Stomach (tissue), 8 donors: ENCODE measurements at regions not wholly inside any gene's neighbourhood (a gene's known extent, or its start where the extent isn't known, plus 50 kb on each side); places are given as distances from the start of the nearest gene placed in this dataset.

Experiments used
- DNase-seq, 2 donors: peaks; one replicate each; pipeline versions ENCODE4 v3.0.0 to v3.0.0-alpha.2; 2013 to 2019
- H3K27ac ChIP-seq, 5 donors: fragments of 200-600 bp in 4 of 5; sonication (generic) in 4 of 5; one replicate each; pipeline ENCODE4 v1.5.1; 2013 to 2019; ENCODE audit warnings: mild to moderate bottlenecking in 1 of 5, moderate library complexity in 1 of 5
- H3K27me3 ChIP-seq, 3 donors: fragments of 200-600 bp; sonication (generic); one replicate each; pipeline ENCODE4 v1.5.1; 2017 to 2019; ENCODE audit warnings: mixed run types in 1 of 3
- H3K36me3 ChIP-seq, 4 donors: fragments of 200-600 bp; sonication (generic); 1 replicate in 3 of 4; 2 replicates in 1 of 4; pipeline ENCODE4 v1.5.1; 2016 to 2019
- H3K4me1 ChIP-seq, 4 donors: fragments of 200-600 bp; sonication (generic); one replicate each; pipeline ENCODE4 v1.5.1; 2016 to 2019
- H3K4me3 ChIP-seq, 4 donors: fragments of 200-600 bp; sonication (generic) in 3 of 4; one replicate each; pipeline ENCODE4 v1.5.1; 2016 to 2019; ENCODE audit warnings: mild to moderate bottlenecking in 1 of 4
- H3K9me3 ChIP-seq, 4 donors: fragments of 200-600 bp; sonication (generic); one replicate each; pipeline ENCODE4 v1.5.1; 2016 to 2019
- CTCF ChIP-seq, 7 experiments: fragments of 450-650 bp in 4 of 7; fragments of 200-600 bp in 3 of 7; sonication (generic) in 3 of 7; IDR thresholded peaks; one replicate each; pipeline ENCODE4 v1.5.1; 2016 to 2019; ENCODE audit warnings: antibody characterized with exemption in 7 of 7, control low read depth in 2 of 7, mild to moderate bottlenecking in 1 of 7
- EP300 ChIP-seq: sonication (generic); formaldehyde crosslinking; IDR thresholded peaks from one replicate; pipeline ENCODE4 v1.6.1; 2017; ENCODE audit warnings: antibody characterized with exemption
- POLR2A ChIP-seq, 4 donors: fragments of 450-650 bp; IDR thresholded peaks; one replicate each; pipeline ENCODE4 v1.6.1; 2016; ENCODE audit warnings: antibody characterized with exemption in 4 of 4, control low read depth in 2 of 4, mild to moderate bottlenecking in 1 of 4, moderate library complexity in 1 of 4
- POLR2AphosphoS5 ChIP-seq, 3 donors: sonication (generic); formaldehyde crosslinking; IDR thresholded peaks; one replicate each; pipeline ENCODE4 v1.6.1; 2016; ENCODE audit warnings: antibody characterized with exemption in 3 of 3
- WGBS, 5 donors: extraction: QIAGEN DNeasy Blood & Tissue Kit in 3 of 5; methylation state at CpG; one replicate each; pipeline versions ENCODE4 v1.1.5 to v1.1.7; 2013 to 2018; 5-methylcytosine and 5-hydroxymethylcytosine counted together
- intact Hi-C: fragments of 100-400 bp; cut with DNase I; formaldehyde crosslinking; loops from one replicate; pipeline ENCODE4 v1.15.1; 2023; ENCODE audit warnings: low total_unique reads
- donor health status: healthy with polysubstance abuse.
- donor health status: Bipolar disorder and iron deficiency.
- donor health status: healthy.

GRCh38 chr14:42145766-42146165 is 539.1 kb downstream of the LRFN5 start:
- no peaks in the 10 kb centered on the region for H3K27me3 ChIP-seq
- H3K4me3 ChIP-seq = no peak overlapping the region
- peaks cover 0 to 12% (median 3%) of the 10 kb centered on the region in 4 donors for H3K9me3 ChIP-seq
- DNase-seq = no peak
- H3K27ac ChIP-seq = no peak overlapping the region
- no peaks in the 10 kb centered on the region for H3K36me3 ChIP-seq
- intact Hi-C loops = no loop called here
- H3K4me1 ChIP-seq = no peaks in the 10 kb centered on the region
- 39 to 54% (median 50%) methylated on average over 4 of the region's 4 CpGs for WGBS, 5 donors
- TF ChIP-seq POLR2A (IDR thresholded peaks at IDR 0.05) (no peak), EP300 (no peak), POLR2AphosphoS5 (IDR thresholded peaks at IDR 0.05) (no peak), CTCF (IDR thresholded peaks at IDR 0.05) (no peak)

GRCh38 chr14:42143114-42143513 is 536.4 kb downstream of the LRFN5 start:
- WGBS, 5 donors = 79 to 95% (median 88%) methylated on average over 2 of the region's 2 CpGs
- Histone ChIP-seq H3K27me3 (no peaks in the 10 kb centered on the region), H3K4me1 (no peaks in the 10 kb centered on the region), H3K4me3 (no peak overlapping the region), H3K36me3 (no peaks in the 10 kb centered on the region), H3K27ac (no peak overlapping the region), H3K9me3 (peaks cover 0 to 7% (median 3%) of the 10 kb centered on the region in 4 donors)
- no peak for DNase-seq
- intact Hi-C loops = no loop called here
- TF ChIP-seq POLR2AphosphoS5 (IDR thresholded peaks at IDR 0.05) (no peak), EP300 (no peak), CTCF (IDR thresholded peaks at IDR 0.05) (no peak), POLR2A (IDR thresholded peaks at IDR 0.05) (no peak)

GRCh38 chr14:42141328-42141727 is 534.7 kb downstream of the LRFN5 start:
- H3K9me3 ChIP-seq = peaks cover 0 to 7% (median 3%) of the 10 kb centered on the region in 4 donors
- H3K36me3 ChIP-seq = no peaks in the 10 kb centered on the region
- no peak for TF ChIP-seq POLR2A (IDR thresholded peaks at IDR 0.05)
- TF ChIP-seq POLR2AphosphoS5 (IDR thresholded peaks at IDR 0.05) = no peak
- no peak for TF ChIP-seq CTCF (IDR thresholded peaks at IDR 0.05)
- no peak for TF ChIP-seq EP300
- H3K4me1 ChIP-seq = no peaks in the 10 kb centered on the region
- no peak for DNase-seq
- no peak overlapping the region for H3K27ac ChIP-seq
- intact Hi-C loops = no loop called here
- no peaks in the 10 kb centered on the region for H3K27me3 ChIP-seq
- 88 to 96% (median 89%) methylated on average over 2 of the region's 2 CpGs for WGBS, 5 donors
- H3K4me3 ChIP-seq = no peak overlapping the region

- no peak for DNase-seq
- Histone ChIP-seq H3K9me3 (peaks cover 0 to 7% (median 3%) of the 10 kb centered on the region in 4 donors), H3K4me1 (no peaks in the 10 kb centered on the region), H3K27me3 (no peaks in the 10 kb centered on the region), H3K4me3 (no peak overlapping the region), H3K36me3 (no peaks in the 10 kb centered on the region), H3K27ac (no peak overlapping the region)
- intact Hi-C loops = no loop called here
- TF ChIP-seq POLR2AphosphoS5 (IDR thresholded peaks at IDR 0.05) (no peak), POLR2A (IDR thresholded peaks at IDR 0.05) (no peak), EP300 (no peak), CTCF (IDR thresholded peaks at IDR 0.05) (no peak)
- WGBS, 5 donors = 62 to 82% (median 71%) methylated on average over 1 of the region's 1 CpG
These were observed 534.2 kb downstream of the LRFN5 start for GRCh38 chr14:42140831-42141279.
